HG03457 (cell line): ENCODE measurements at regions not wholly inside any gene's neighbourhood (a gene's known extent, or its start where the extent isn't known, plus 50 kb on each side); places are given as distances from the start of the nearest gene placed in this dataset.
A peak's percentile ranks its signal among the peaks of the same experiment; 100 is the strongest.

Experiments used
- ATAC-seq: cut with Tn5 transposase; IDR thresholded peaks from one replicate; pipeline ENCODE4 v1.9.1; 2021; ENCODE audit warnings: moderate number of reproducible peaks; ENCODE audit not compliant: unreplicated experiment

- no peak for ATAC-seq
Observed at GRCh38 chr16:56140645-56141044, 50.6 kb upstream of the GNAO1 start.

GRCh38 chr16:56137269-56137668 lies 54.0 kb upstream of the GNAO1 start:
- ATAC-seq: no peak

- ATAC-seq: no peak
Observed at GRCh38 chr16:56136256-56136655, 55.0 kb upstream of the GNAO1 start.

DNA sequence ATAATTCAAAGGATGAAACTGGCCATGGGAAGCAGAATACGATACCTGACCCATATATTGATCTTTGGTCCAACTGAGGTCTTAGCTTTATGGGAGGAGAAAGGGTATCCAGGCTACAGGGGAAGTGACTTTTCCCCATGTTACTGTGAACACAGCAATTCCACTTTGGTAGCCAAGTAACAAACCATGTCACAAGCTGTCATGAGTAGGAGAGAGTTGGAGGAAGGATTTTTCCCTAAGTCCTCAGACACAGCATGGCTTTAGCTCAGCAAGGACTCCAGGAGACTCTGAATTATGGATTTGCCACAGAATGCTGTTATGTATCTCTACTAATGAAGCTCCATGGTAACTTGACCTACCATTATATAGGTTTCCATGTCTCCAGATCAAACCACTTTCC lies 56.5 kb upstream of the GNAO1 start:
- no peak for ATAC-seq

DNA sequence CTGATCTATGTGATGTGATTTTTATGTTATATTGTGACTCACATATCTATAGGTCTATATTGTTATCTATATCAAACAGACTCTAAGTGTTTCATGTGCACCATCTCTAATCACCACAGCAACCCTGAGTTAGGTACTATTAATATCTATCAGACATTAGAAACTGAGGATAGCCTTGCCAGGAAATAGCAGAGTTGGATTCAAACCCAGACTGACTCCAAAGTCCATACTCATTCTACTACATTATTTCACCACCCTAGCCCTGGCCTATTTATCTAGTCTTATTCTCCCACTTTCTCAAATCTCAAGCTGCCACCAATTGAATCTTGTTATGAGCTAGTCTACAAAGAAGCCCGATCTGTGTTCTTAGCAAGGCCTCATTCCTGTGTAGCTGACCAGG lies 65.4 kb upstream of the GNAO1 start:
- no peak for ATAC-seq

DNA sequence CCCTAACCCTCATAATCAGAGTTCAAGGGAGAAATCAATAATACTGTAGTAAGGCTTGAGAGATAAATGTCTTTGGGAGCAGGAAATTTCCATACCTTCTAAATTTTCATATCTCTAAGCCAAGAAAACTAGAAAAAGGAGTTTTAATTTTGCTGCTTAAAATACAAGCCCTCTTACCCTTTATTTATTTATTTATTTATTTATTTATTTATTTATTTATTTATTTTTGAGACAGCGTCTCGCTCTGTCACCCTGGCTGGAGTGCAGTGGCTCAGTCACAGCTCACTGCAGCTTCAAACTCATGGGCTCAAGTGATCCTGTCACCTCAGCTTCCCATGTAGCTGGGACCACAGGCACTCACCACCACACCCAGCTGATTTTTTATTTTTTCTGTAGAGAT lies 69.0 kb upstream of the GNAO1 start:
- ATAC-seq: no peak

- peak; percentile 55 for ATAC-seq
Observed at GRCh38 chr16:56121156-56121500, 70.2 kb upstream of the GNAO1 start.

DNA sequence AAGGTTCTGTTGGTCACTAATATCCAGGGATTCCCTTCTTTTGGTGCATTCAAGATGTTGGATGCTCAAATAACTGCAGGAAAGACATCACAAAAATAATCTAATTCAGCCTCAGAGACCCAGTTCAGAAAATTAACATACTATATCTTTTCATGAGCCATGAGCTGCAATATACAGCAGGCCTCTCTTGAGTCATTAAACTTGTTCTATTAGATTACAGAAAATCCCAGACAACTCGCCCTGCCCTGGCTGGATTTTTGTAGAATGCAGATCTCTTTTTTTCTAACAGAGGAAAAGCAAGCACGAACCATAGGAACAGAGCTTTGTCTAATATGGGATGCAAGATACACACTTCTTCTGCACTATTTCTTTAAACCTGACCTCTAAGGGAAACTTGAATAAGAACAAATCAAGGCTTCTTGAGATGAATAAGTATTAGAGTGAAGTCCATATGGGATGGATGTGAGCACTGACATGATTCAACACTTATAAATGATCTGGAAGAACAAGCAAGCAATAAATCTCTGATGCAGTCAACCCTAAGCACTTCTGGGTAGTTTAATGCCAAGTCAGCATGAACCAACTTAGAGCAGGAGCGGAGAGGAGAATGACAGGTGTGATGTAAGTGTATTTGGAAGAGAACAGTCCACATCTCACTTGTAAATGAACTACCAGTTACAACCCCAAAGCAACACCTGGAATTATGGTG lies 70.7 kb upstream of the GNAO1 start:
- no peak for ATAC-seq

GRCh38 chr16:56119133-56119532 lies 72.2 kb upstream of the GNAO1 start:
- no peak for ATAC-seq

GRCh38 chr16:56116577-56116964 lies 74.7 kb upstream of the GNAO1 start:
- no peak for ATAC-seq

GRCh38 chr16:56115817-56116576 lies 75.3 kb upstream of the GNAO1 start:
- no peak for ATAC-seq

DNA sequence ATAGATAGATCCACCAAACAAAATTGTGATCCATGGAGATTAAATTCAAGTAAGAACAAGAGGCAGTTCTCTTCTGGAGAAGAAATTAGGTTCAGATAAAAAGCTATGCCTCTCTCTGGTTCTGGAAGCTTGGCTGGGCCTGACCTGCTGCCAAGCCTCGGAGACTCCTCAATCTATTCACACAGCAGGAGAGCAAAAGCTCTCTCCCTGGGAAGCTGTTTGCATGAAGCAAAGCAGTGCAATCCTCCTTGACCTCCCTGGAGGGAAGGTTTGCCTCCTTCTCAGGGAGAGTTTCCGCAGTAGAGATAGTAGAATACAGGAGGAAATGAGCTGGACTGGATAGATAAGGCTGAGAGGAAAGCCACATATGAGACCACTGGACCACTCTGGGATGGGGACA lies 78.1 kb upstream of the GNAO1 start:
- no peak for ATAC-seq

- no peak for ATAC-seq
Observed at GRCh38 chr16:56111100-56111499, 80.2 kb upstream of the GNAO1 start.

- no peak for ATAC-seq
Observed at GRCh38 chr16:56109994-56110393, 81.3 kb upstream of the GNAO1 start.

GRCh38 chr16:56109205-56109604 lies 82.1 kb upstream of the GNAO1 start:
- ATAC-seq: no peak

DNA sequence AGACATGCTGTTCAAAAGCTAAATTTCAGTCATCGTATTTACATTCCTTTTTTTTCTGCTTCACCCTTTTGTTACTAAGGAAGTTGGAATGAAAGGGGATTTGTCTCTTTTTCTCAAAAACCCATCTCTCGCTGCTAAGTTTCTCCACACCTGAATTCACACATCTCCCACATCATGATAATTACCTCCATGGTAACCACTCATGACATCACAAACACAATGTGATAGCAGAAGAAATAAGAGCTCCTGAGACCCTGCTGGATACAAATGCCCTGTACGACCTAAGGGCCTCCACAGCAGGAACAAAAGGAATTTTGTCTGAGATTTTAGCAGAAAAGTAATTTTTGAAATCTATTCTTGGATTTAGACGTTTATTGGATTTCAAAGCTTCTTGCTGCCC lies 82.6 kb upstream of the GNAO1 start:
- no peak for ATAC-seq

GRCh38 chr16:56108056-56108471 lies 83.2 kb upstream of the GNAO1 start:
- ATAC-seq: no peak

GRCh38 chr16:56106527-56106926 lies 84.8 kb upstream of the GNAO1 start:
- no peak for ATAC-seq

GRCh38 chr16:56102906-56103305 lies 88.4 kb upstream of the GNAO1 start:
- ATAC-seq: no peak

GRCh38 chr16:56102183-56102686 lies 89.1 kb upstream of the GNAO1 start:
- no peak for ATAC-seq

DNA sequence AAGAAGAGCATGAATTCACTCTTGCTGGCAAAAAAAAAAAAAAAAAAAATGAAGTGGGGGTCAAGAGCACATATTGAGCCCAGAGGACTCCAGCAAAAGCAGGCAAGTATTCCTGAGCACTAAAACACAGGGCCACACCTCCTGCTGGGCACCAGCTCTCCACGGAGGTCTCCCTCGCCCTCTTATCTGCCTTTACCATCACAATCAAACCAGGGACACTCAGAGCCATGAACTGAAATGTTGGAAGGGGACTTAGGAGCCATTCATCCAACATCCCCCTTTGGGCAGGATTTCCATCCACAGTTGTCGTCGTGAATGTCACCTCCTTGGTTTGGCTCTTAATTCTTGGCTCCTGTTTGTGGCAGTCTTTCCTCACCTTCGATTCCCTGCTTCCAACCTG lies 89.8 kb upstream of the GNAO1 start:
- no peak for ATAC-seq

- no peak for ATAC-seq
Observed at GRCh38 chr16:56097306-56097705, 94.0 kb upstream of the GNAO1 start.

DNA sequence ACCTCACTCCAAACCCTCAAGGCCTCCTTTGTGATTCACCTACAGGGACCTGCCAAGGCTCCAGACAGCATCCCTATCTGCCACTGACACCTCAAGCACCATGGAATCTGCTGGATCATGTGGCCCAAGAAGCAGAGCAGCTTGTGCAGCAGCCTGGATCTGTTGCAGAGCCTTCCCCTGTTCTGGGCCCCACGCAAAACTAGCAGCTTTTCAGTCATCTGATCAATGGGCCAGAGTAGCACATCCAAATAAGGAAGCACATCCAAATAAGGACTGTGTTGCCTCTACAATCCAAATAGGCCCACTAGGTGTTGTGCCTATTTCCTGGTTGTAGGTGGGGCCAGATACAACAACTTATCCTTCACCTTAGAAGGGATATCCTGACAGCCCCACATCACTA lies 97.1 kb upstream of the GNAO1 start:
- no peak for ATAC-seq
